Trophoblast cell (in vitro differentiated cells and primary cell): ENCODE measurements at regions not wholly inside any gene's neighbourhood (a gene's known extent, or its start where the extent isn't known, plus 50 kb on each side); places are given as distances from the start of the nearest gene placed in this dataset.

Experiments used
- DNase-seq, 2 donors: peaks; one replicate each; pipeline ENCODE4 v3.0.0-alpha.2; 2016
- H2AFZ ChIP-seq: 2 replicates; pipeline ENCODE4 v1.6.1; 2013; ENCODE audit warnings: low read length, moderate library complexity, mild to moderate bottlenecking; ENCODE audit not compliant: insufficient read depth, poor library complexity
- H2AK5ac ChIP-seq: 2 replicates; pipeline ENCODE4 v1.6.1; 2013; ENCODE audit warnings: mild to moderate bottlenecking, low read length
- H2BK120ac ChIP-seq: 2 replicates; pipeline ENCODE4 v1.6.1; 2013; ENCODE audit warnings: low read length, mild to moderate bottlenecking, moderate library complexity; ENCODE audit not compliant: insufficient read depth, poor library complexity
- H2BK12ac ChIP-seq: 2 replicates; pipeline ENCODE4 v1.6.1; 2013; ENCODE audit warnings: mild to moderate bottlenecking, low read length, moderate library complexity
- H2BK5ac ChIP-seq: 2 replicates; pipeline ENCODE4 v1.6.1; 2013; ENCODE audit warnings: low read length, low read depth, moderate library complexity, mild to moderate bottlenecking; ENCODE audit not compliant: poor library complexity
- H3K14ac ChIP-seq: 2 replicates; pipeline ENCODE4 v1.6.1; 2013; ENCODE audit warnings: mild to moderate bottlenecking, low read length
- H3K18ac ChIP-seq: 2 replicates; pipeline ENCODE4 v1.6.1; 2013; ENCODE audit warnings: mild to moderate bottlenecking, low read length
- H3K23ac ChIP-seq: 2 replicates; pipeline ENCODE4 v1.6.1; 2013; ENCODE audit warnings: low read length
- H3K27ac ChIP-seq: 2 replicates; pipeline ENCODE4 v1.5.1; 2013; ENCODE audit warnings: low read depth, mild to moderate bottlenecking, inconsistent platforms, low read length, moderate library complexity
- H3K27me3 ChIP-seq: 2 replicates; pipeline ENCODE4 v1.6.1; 2013; ENCODE audit warnings: inconsistent platforms, mild to moderate bottlenecking, low read length, moderate library complexity; ENCODE audit not compliant: insufficient read depth
- H3K36me3 ChIP-seq, 2 experiments: 1 replicate in 1 of 2; 2 replicates in 1 of 2; pipeline ENCODE4 v1.6.1; 2013; ENCODE audit warnings: low read length in 2 of 2, mild to moderate bottlenecking in 2 of 2, moderate library complexity in 1 of 2; ENCODE audit not compliant: insufficient read depth in 2 of 2, control insufficient read depth in 1 of 2
- H3K4ac ChIP-seq: 2 replicates; pipeline ENCODE4 v1.6.1; 2013; ENCODE audit warnings: low read depth, mild to moderate bottlenecking, low read length, moderate library complexity
- H3K4me1 ChIP-seq, 2 experiments: 1 replicate in 1 of 2; 2 replicates in 1 of 2; pipeline ENCODE4 v1.6.1; 2013; ENCODE audit warnings: low read length in 2 of 2, mild to moderate bottlenecking in 2 of 2, moderate library complexity in 1 of 2; ENCODE audit not compliant: insufficient read depth in 2 of 2, control insufficient read depth in 1 of 2
- H3K4me2 ChIP-seq: 2 replicates; pipeline ENCODE4 v1.6.1; 2013; ENCODE audit warnings: inconsistent platforms, mild to moderate bottlenecking, low read length, moderate library complexity
- H3K4me3 ChIP-seq: 2 replicates; pipeline ENCODE4 v1.5.1; 2013; ENCODE audit warnings: mild to moderate bottlenecking, low read depth, low read length, inconsistent platforms
- H3K79me1 ChIP-seq: one replicate; pipeline ENCODE4 v1.6.1; 2013; ENCODE audit warnings: low read length
- H3K79me2 ChIP-seq: 2 replicates; pipeline ENCODE4 v1.6.1; 2013; ENCODE audit warnings: low read length, mild to moderate bottlenecking; ENCODE audit not compliant: control insufficient read depth, insufficient read depth, poor library complexity
- H3K9ac ChIP-seq: 2 replicates; pipeline ENCODE4 v1.6.1; 2013; ENCODE audit warnings: mild to moderate bottlenecking, low read length
- H3K9me3 ChIP-seq: 2 replicates; pipeline ENCODE4 v1.6.1; 2013; ENCODE audit warnings: low read depth, mild to moderate bottlenecking, control low read depth, inconsistent platforms, low read length; ENCODE audit not compliant: insufficient read depth
- H4K12ac ChIP-seq: 2 replicates; pipeline ENCODE4 v1.6.1; 2013; ENCODE audit warnings: low read depth, mild to moderate bottlenecking, low read length, moderate library complexity
- H4K8ac ChIP-seq: 2 replicates; pipeline ENCODE4 v1.6.1; 2013; ENCODE audit warnings: low read depth, mild to moderate bottlenecking, low read length, moderate library complexity
- H4K91ac ChIP-seq: one replicate; pipeline ENCODE4 v1.6.1; 2013; ENCODE audit warnings: low read depth, mild to moderate bottlenecking, low read length, moderate library complexity
- WGBS: extraction: QIAGEN DNeasy Blood & Tissue Kit; methylation state at CpG from one replicate; pipeline ENCODE4 v1.1.7; 2013; ENCODE audit warnings: missing lambda C conversion rate; ENCODE audit not compliant: insufficient read length, insufficient coverage; ENCODE audit errors: extremely low coverage; 5-methylcytosine and 5-hydroxymethylcytosine counted together

GRCh38 chr4:35867057-35867456 lies 377.3 kb downstream of the ARAP2 start:
- no peak overlapping the region for H2AFZ ChIP-seq
- H2BK5ac ChIP-seq, result no peak overlapping the region

GRCh38 chr4:35872273-35872672 lies 372.0 kb downstream of the ARAP2 start:
- WGBS, result no CpG with 5 or more reads among the region's 1 CpG
- no peaks in the 10 kb centered on the region for H3K36me3 ChIP-seq

More at GRCh38 chr4:35867057-35867456, 377.3 kb downstream of the ARAP2 start:
- no peak overlapping the region for H2AK5ac ChIP-seq
- no peak overlapping the region for H3K18ac ChIP-seq
- no peak overlapping the region for H2BK120ac ChIP-seq
- H3K4ac ChIP-seq, result no peak overlapping the region
- no peaks in the 10 kb centered on the region for H3K36me3 ChIP-seq
- no peak overlapping the region for H4K91ac ChIP-seq
- no peaks in the 10 kb centered on the region for H3K79me1 ChIP-seq
- H3K23ac ChIP-seq, result no peak overlapping the region
- H3K27me3 ChIP-seq, result no peaks in the 10 kb centered on the region
- no peak overlapping the region for H3K4me2 ChIP-seq
- no peaks in the 10 kb centered on the region for H3K79me2 ChIP-seq
- no peak overlapping the region for H4K8ac ChIP-seq
- no peak overlapping the region for H4K12ac ChIP-seq
- DNase-seq, result no peak
- no peak overlapping the region for H3K14ac ChIP-seq
- no peak overlapping the region for H2BK12ac ChIP-seq
- no peaks in the 10 kb centered on the region for H3K9me3 ChIP-seq
- no peak overlapping the region for H3K27ac ChIP-seq
- no peaks in the 10 kb centered on the region for H3K4me1 ChIP-seq
- no peak overlapping the region for H3K4me3 ChIP-seq
- no peak overlapping the region for H3K9ac ChIP-seq

DNA sequence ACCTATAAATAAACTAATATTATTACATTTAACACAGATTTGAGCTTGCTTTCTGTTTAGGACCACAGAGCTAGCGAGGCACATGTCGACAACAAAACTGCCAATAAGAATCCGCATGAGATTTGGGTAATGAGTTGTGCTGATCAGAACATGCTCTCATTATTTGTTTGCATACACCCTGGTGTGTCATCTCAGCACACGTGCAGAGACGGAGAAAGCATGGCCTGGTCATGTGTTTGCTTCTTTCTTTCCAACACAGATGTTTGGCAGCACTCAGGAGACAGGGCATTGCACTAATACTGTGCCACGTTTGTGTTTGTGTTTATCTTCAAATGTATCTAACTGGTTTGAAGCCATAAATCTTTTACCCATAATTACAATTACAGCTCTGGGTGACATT lies 364.8 kb downstream of the ARAP2 start:
- H4K91ac ChIP-seq, result no peak overlapping the region
- no peaks in the 10 kb centered on the region for H3K4me1 ChIP-seq
- H2BK120ac ChIP-seq, result no peak overlapping the region
- H3K27ac ChIP-seq, result no peak overlapping the region
- H4K8ac ChIP-seq, result no peak overlapping the region
- H3K9me3 ChIP-seq, result no peaks in the 10 kb centered on the region
- DNase-seq, result no peak
- H3K79me1 ChIP-seq, result no peaks in the 10 kb centered on the region
- H2AK5ac ChIP-seq, result no peak overlapping the region
- H3K14ac ChIP-seq, result no peak overlapping the region
- H3K36me3 ChIP-seq, result no peaks in the 10 kb centered on the region
- H2BK5ac ChIP-seq, result no peak overlapping the region
- WGBS, result no CpG with 5 or more reads among the region's 6 CpGs
- H3K18ac ChIP-seq, result no peak overlapping the region
- no peak overlapping the region for H3K23ac ChIP-seq
- no peak overlapping the region for H3K9ac ChIP-seq
- no peaks in the 10 kb centered on the region for H3K79me2 ChIP-seq
- H4K12ac ChIP-seq, result no peak overlapping the region
- H3K4ac ChIP-seq, result no peak overlapping the region
- no peaks in the 10 kb centered on the region for H3K27me3 ChIP-seq
- no peak overlapping the region for H3K4me2 ChIP-seq
- H2AFZ ChIP-seq, result no peak overlapping the region
- H2BK12ac ChIP-seq, result no peak overlapping the region
- H3K4me3 ChIP-seq, result no peak overlapping the region

More at GRCh38 chr4:35872273-35872672, 372.0 kb downstream of the ARAP2 start:
- no peak overlapping the region for H3K4ac ChIP-seq
- no peak overlapping the region for H3K18ac ChIP-seq
- no peak overlapping the region for H3K27ac ChIP-seq
- DNase-seq, result no peak
- H4K91ac ChIP-seq, result no peak overlapping the region
- no peak overlapping the region for H2BK5ac ChIP-seq
- no peaks in the 10 kb centered on the region for H3K4me1 ChIP-seq
- no peak overlapping the region for H3K4me2 ChIP-seq
- H4K8ac ChIP-seq, result no peak overlapping the region
- H3K23ac ChIP-seq, result no peak overlapping the region
- H3K4me3 ChIP-seq, result no peak overlapping the region
- no peak overlapping the region for H3K9ac ChIP-seq
- H2BK120ac ChIP-seq, result no peak overlapping the region
- no peak overlapping the region for H2BK12ac ChIP-seq
- no peaks in the 10 kb centered on the region for H3K9me3 ChIP-seq
- no peak overlapping the region for H2AK5ac ChIP-seq
- no peaks in the 10 kb centered on the region for H3K27me3 ChIP-seq
- H2AFZ ChIP-seq, result no peak overlapping the region
- H3K79me1 ChIP-seq, result no peaks in the 10 kb centered on the region
- no peaks in the 10 kb centered on the region for H3K79me2 ChIP-seq
- no peak overlapping the region for H4K12ac ChIP-seq
- no peak overlapping the region for H3K14ac ChIP-seq

GRCh38 chr4:35883108-35883507 lies 361.2 kb downstream of the ARAP2 start:
- Histone ChIP-seq H2BK12ac (no peak overlapping the region), H3K27ac (no peak overlapping the region), H2BK5ac (no peak overlapping the region), H4K12ac (no peak overlapping the region), H3K23ac (no peak overlapping the region), H3K36me3 (no peaks in the 10 kb centered on the region), H3K4me2 (no peak overlapping the region), H2AFZ (no peak overlapping the region), H3K4ac (no peak overlapping the region), H3K4me1 (no peaks in the 10 kb centered on the region), H2AK5ac (no peak overlapping the region), H3K79me1 (no peaks in the 10 kb centered on the region), H2BK120ac (no peak overlapping the region), H3K4me3 (no peak overlapping the region), H4K8ac (no peak overlapping the region), H3K14ac (no peak overlapping the region), H3K9ac (no peak overlapping the region), H3K18ac (no peak overlapping the region), H3K9me3 (no peaks in the 10 kb centered on the region), H3K79me2 (no peaks in the 10 kb centered on the region), H4K91ac (no peak overlapping the region), H3K27me3 (no peaks in the 10 kb centered on the region)
- no peak for DNase-seq
- no CpG with 5 or more reads among the region's 1 CpG for WGBS
